ENCODE measurements at regions not wholly inside any gene's neighbourhood (a gene's known extent, or its start where the extent isn't known, plus 50 kb on each side); places are given as distances from the start of the nearest gene placed in this dataset.
A peak's percentile ranks its signal among the peaks of the same experiment; 100 is the strongest.
"Not testable (repeated sequence)": the region's sequence is repeated elsewhere in the genome, so short reads cannot be mapped to it uniquely, and the experiment has no call there.

GRCh38 chr9:13804532-13804931 is 509.4 kb downstream of the NFIB start:
- Histone ChIP-seq H3K27me3 (ENCODE audit: control insufficient read depth, insufficient read depth, low read length, poor library complexity, severe bottlenecking) (no peaks in the 10 kb centered on the region), H3K27ac (ENCODE audit: low read depth, low read length) (no peak overlapping the region), H3K9ac (ENCODE audit: extremely low read depth, low read length, poor library complexity, severe bottlenecking) (no peak overlapping the region), H3K4me1 (ENCODE audit: control insufficient read depth, insufficient read depth, low read length) (no peaks in the 10 kb centered on the region), H3K36me3 (ENCODE audit: control insufficient read depth, insufficient read depth, low read length) (no peaks in the 10 kb centered on the region), H3K4me3 (ENCODE audit: low read length) (no peak overlapping the region), H3K9me3 (ENCODE audit: control insufficient read depth, low read length) (no peaks in the 10 kb centered on the region)
- Mint-ChIP-seq H3K4me1 (no peaks in the 10 kb centered on the region), H3K36me3 (ENCODE audit: low read depth) (no peaks in the 10 kb centered on the region), H3K27ac (no peak overlapping the region), H3K27me3 (ENCODE audit: insufficient read depth) (no peaks in the 10 kb centered on the region), H3K9me3 (no peaks in the 10 kb centered on the region), H3K4me3 (no peak overlapping the region)
- no peak for TF ChIP-seq CTCF (conservative IDR thresholded peaks at IDR 0.05)
- WGBS, 2 experiments (ENCODE audit: insufficient coverage in 1 of 2, insufficient read length in 1 of 2) = 93 to 100% methylated on average over 2 to 4 of the region's 4 CpGs
- no peak for DNase-seq

DNA sequence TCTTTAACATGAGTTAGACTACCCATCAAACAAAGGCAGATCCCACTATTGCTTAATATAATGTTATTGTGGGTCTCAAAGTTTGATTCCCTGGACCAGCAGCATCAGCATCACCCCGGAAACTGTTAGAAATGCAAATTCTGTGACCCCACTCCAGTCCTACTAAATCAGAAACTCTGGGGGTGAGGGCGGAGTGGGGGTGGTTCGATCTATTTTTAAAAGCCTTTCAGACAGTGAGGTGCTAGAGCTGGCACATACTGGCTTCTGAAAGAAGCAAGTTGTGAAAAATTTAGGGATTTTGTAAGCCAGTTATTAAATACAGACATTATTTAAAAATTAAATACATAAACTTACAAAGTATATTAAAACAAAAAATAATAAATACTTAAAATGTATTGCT is 513.2 kb downstream of the NFIB start:
- Mint-ChIP-seq H3K27me3 (ENCODE audit: insufficient read depth) (no peaks in the 10 kb centered on the region), H3K4me1 (no peaks in the 10 kb centered on the region), H3K27ac (no peak overlapping the region), H3K36me3 (ENCODE audit: low read depth) (no peaks in the 10 kb centered on the region), H3K9me3 (peaks cover 5% of the 10 kb centered on the region), H3K4me3 (no peak overlapping the region)
- WGBS, 2 experiments (ENCODE audit: insufficient coverage in 1 of 2, insufficient read length in 1 of 2) = 90% methylated on average over 3 of the region's 3 CpGs; no CpG with 5 or more reads in 1 of the 2 experiments
- DNase-seq = no peak
- Histone ChIP-seq H3K9ac (ENCODE audit: extremely low read depth, low read length, poor library complexity, severe bottlenecking) (no peak overlapping the region), H3K4me3 (ENCODE audit: low read length) (no peak overlapping the region), H3K4me1 (ENCODE audit: control insufficient read depth, insufficient read depth, low read length) (no peaks in the 10 kb centered on the region), H3K36me3 (ENCODE audit: control insufficient read depth, insufficient read depth, low read length) (no peaks in the 10 kb centered on the region), H3K27ac (ENCODE audit: low read depth, low read length) (no peak overlapping the region), H3K27me3 (ENCODE audit: control insufficient read depth, insufficient read depth, low read length, poor library complexity, severe bottlenecking) (no peaks in the 10 kb centered on the region), H3K9me3 (ENCODE audit: control insufficient read depth, low read length) (no peaks in the 10 kb centered on the region)
- TF ChIP-seq CTCF (conservative IDR thresholded peaks at IDR 0.05) = no peak

DNA sequence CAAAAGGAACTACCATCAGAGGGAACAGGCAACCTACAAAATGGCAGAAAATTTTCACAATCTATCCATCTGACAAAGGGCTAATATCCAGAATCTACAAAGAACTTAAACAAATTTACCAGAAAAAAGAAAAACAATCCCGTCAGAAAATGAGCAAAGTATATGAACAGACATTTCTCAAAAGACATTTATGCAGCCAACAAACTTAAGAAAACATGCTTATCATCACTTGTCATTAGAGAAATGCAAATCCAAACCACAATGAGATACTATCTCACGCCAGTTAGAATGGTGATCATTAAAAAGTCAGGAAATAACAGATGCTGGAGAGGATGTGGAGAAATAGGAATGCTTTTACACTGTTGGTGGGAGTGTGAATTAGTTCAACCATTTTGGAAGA is 516.2 kb downstream of the NFIB start:
- H3K27me3 ChIP-seq (ENCODE audit: control insufficient read depth, insufficient read depth, low read length, poor library complexity, severe bottlenecking); H3K27me3 Mint-ChIP-seq (ENCODE audit: insufficient read depth); H3K27ac Mint-ChIP-seq; H3K4me1 ChIP-seq (ENCODE audit: control insufficient read depth, insufficient read depth, low read length); H3K27ac ChIP-seq (ENCODE audit: low read depth, low read length); H3K9me3 ChIP-seq (ENCODE audit: control insufficient read depth, low read length); H3K36me3 Mint-ChIP-seq (ENCODE audit: low read depth); H3K4me3 Mint-ChIP-seq; H3K4me1 Mint-ChIP-seq; H3K9ac ChIP-seq (ENCODE audit: extremely low read depth, low read length, poor library complexity, severe bottlenecking); H3K36me3 ChIP-seq (ENCODE audit: control insufficient read depth, insufficient read depth, low read length); H3K4me3 ChIP-seq (ENCODE audit: low read length); DNase-seq: not testable (repeated sequence)
- 90% methylated on average over 1 of the region's 2 CpGs; no CpG with 5 or more reads in 1 of the 2 experiments for WGBS, 2 experiments (ENCODE audit: insufficient coverage in 1 of 2, insufficient read length in 1 of 2)
- H3K9me3 Mint-ChIP-seq = peaks cover 15% of the 10 kb centered on the region

- TF ChIP-seq CTCF (conservative IDR thresholded peaks at IDR 0.05) = no peak
- Histone ChIP-seq H3K9ac (ENCODE audit: extremely low read depth, low read length, poor library complexity, severe bottlenecking) (no peak overlapping the region), H3K27me3 (ENCODE audit: control insufficient read depth, insufficient read depth, low read length, poor library complexity, severe bottlenecking) (no peaks in the 10 kb centered on the region), H3K4me1 (ENCODE audit: control insufficient read depth, insufficient read depth, low read length) (no peaks in the 10 kb centered on the region), H3K36me3 (ENCODE audit: control insufficient read depth, insufficient read depth, low read length) (no peaks in the 10 kb centered on the region), H3K27ac (ENCODE audit: low read depth, low read length) (no peak overlapping the region), H3K4me3 (ENCODE audit: low read length) (no peak overlapping the region), H3K9me3 (ENCODE audit: control insufficient read depth, low read length) (no peaks in the 10 kb centered on the region)
- no peak overlapping the region for H3K4me3 Mint-ChIP-seq
- no peaks in the 10 kb centered on the region for H3K27me3 Mint-ChIP-seq (ENCODE audit: insufficient read depth)
- no peaks in the 10 kb centered on the region for H3K36me3 Mint-ChIP-seq (ENCODE audit: low read depth)
- peaks cover 10% of the 10 kb centered on the region for H3K9me3 Mint-ChIP-seq
- no peak overlapping the region for H3K27ac Mint-ChIP-seq
- peak; percentile 46 for DNase-seq
- H3K4me1 Mint-ChIP-seq = no peaks in the 10 kb centered on the region
- WGBS, 2 experiments (ENCODE audit: insufficient coverage in 1 of 2, insufficient read length in 1 of 2) = 93 to 100% methylated on average over 1 to 4 of the region's 4 CpGs
These were observed 512.3 kb upstream of the MPDZ start for GRCh38 chr9:13791816-13792215.
